ENCODE measurements at regions not wholly inside any gene's neighbourhood (a gene's known extent, or its start where the extent isn't known, plus 50 kb on each side); places are given as distances from the start of the nearest gene placed in this dataset.

- ChIA-PET POLR2A (no interaction called here), CTCF (no interaction called here)
- TF ChIP-seq, protein P1, sequence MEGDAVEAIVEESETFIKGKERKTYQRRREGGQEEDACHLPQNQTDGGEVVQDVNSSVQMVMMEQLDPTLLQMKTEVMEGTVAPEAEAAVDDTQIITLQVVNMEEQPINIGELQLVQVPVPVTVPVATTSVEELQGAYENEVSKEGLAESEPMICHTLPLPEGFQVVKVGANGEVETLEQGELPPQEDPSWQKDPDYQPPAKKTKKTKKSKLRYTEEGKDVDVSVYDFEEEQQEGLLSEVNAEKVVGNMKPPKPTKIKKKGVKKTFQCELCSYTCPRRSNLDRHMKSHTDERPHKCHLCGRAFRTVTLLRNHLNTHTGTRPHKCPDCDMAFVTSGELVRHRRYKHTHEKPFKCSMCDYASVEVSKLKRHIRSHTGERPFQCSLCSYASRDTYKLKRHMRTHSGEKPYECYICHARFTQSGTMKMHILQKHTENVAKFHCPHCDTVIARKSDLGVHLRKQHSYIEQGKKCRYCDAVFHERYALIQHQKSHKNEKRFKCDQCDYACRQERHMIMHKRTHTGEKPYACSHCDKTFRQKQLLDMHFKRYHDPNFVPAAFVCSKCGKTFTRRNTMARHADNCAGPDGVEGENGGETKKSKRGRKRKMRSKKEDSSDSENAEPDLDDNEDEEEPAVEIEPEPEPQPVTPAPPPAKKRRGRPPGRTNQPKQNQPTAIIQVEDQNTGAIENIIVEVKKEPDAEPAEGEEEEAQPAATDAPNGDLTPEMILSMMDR (IDR thresholded peaks at IDR 0.05; ENCODE audit: control extremely low read depth, extremely low read depth, low read depth, missing control alignments) = no peak
- DNase-seq (ENCODE audit: extremely low spot score) = no peak
Observed at GRCh38 chr3:61444782-61445181, 116.6 kb upstream of the PTPRG start.

DNA sequence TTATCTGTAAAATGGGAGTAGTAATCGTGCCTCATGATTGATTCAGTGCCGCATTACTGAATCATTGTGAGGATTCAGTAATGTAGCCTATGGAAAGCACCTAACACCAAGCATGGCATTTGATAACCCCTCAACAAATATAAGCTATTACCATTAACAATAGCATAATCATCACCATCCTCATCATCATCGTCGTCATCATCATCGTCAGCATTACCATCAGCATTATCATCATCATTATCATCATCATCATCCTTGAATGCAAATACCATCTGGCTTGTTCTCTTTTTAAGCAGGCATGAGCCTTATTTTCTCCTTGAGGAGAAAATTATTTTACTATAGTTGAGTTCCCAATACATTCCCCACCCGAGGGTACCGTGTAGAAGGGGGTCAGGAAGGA lies 115.4 kb upstream of the PTPRG start:
- DNase-seq (ENCODE audit: extremely low spot score) = no peak
- TF ChIP-seq, protein P1 (IDR thresholded peaks at IDR 0.05; ENCODE audit: control extremely low read depth, extremely low read depth, low read depth, missing control alignments) = no peak
- ChIA-PET CTCF (interaction anchor here (1.3 kb wide), 1 partner anchor 9 kb away, joined by 3 read pairs; no protein-coding TSS in a partner anchor), POLR2A (no interaction called here)

DNA sequence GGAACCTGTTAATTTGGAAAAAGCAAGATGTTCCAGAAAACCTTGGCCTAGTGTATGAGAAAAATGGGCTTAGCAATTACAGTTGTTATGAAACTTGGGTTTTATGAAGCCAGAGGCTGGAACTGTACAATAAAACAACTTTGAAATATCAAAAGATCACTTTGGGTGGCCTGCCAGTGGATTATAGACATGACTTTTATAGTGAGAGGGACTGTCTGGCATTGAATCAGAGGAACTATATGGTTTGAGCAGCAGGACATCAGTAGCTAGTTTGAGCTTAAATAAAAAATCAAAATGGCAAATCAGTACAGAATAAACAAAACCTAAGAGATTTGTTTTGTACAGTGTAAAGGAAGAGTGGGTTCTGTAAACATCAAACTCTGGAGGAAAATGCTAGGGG lies 115.0 kb upstream of the PTPRG start:
- DNase-seq (ENCODE audit: extremely low spot score) = no peak
- ChIA-PET POLR2A (no interaction called here), CTCF (interaction anchor here (1.3 kb wide), 1 partner anchor 9 kb away, joined by 3 read pairs; no protein-coding TSS in a partner anchor)
- TF ChIP-seq, protein P1 (IDR thresholded peaks at IDR 0.05; ENCODE audit: control extremely low read depth, extremely low read depth, low read depth, missing control alignments) = no peak

- ChIA-PET CTCF (no interaction called here), POLR2A (no interaction called here)
- DNase-seq (ENCODE audit: extremely low spot score) = no peak
- TF ChIP-seq, protein P1 (IDR thresholded peaks at IDR 0.05; ENCODE audit: control extremely low read depth, extremely low read depth, low read depth, missing control alignments) = no peak
Observed at GRCh38 chr3:61448378-61448777, 113.0 kb upstream of the PTPRG start.

DNA sequence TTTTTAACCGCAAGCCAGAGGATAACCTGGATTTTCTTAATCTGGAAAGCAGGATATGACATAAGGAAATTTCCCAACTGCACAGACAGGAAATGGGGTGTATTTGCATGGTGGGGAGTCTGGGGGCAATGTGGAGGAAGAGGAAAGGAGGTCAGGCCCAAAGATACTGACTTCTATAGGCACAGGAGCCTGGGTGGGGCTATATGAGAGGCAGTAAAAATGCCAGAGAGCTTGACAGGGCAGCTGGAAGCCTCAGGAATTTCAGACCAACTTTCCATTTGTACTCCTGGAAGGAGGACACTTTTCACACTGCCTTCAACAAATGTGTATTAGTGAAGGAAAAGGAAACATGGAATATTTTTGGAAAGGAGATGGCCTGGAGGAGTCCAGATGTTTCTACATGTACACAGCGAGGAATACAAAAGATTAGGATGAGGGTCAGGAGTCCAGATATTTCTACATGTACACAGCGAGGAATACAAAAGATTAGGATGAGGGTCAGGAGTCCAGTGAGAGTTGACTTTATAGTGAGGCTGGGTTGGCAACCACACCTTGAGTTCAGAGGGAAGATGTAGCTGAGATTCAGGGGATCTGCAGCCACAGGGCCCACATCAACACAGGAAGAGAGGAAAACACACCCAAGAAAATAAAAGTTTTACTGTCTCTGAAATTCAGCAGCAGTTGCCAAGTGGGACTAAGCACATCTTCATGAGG lies 111.9 kb upstream of the PTPRG start:
- TF ChIP-seq, protein P1 (IDR thresholded peaks at IDR 0.05; ENCODE audit: control extremely low read depth, extremely low read depth, low read depth, missing control alignments) = no peak
- DNase-seq (ENCODE audit: extremely low spot score) = no peak
- POLR2A ChIA-PET = no interaction called here
- CTCF ChIA-PET = no interaction called here

DNA sequence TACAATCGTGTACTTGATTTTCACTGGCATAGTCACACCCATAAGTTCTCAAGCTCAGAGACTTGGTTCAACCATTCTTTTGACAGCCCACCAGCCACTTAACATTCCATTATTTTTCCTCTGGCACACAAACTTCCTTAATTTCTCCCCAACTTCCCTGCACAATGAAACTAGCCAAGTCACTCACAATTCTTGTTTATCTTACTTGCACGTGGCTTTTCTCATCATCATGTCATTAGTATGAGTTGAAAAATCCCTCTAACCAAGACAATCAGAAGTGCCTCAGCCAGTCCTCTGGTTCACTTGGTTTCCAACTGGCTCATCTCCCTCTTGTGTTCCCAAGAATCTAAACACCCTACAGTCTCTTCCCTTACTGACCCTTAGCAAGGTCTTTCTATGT lies 110.5 kb upstream of the PTPRG start:
- ChIA-PET CTCF (no interaction called here), POLR2A (no interaction called here)
- no peak for DNase-seq (ENCODE audit: extremely low spot score)
- TF ChIP-seq, protein P1 (IDR thresholded peaks at IDR 0.05; ENCODE audit: control extremely low read depth, extremely low read depth, low read depth, missing control alignments) = no peak
